ENCODE measurements at regions not wholly inside any gene's neighbourhood (a gene's known extent, or its start where the extent isn't known, plus 50 kb on each side); places are given as distances from the start of the nearest gene placed in this dataset.

GRCh38 chr3:101172516-101172915, 147.9 kb downstream of the IMPG2 start:
- no peak overlapping the region for H3K4me3 ChIP-seq (ENCODE audit: low read depth, low read length)
- no peak for TF ChIP-seq CTCF (IDR thresholded peaks at IDR 0.05; ENCODE audit: low read depth, low read length, missing control alignments)
- no peak for DNase-seq (ENCODE audit: low read depth)

GRCh38 chr3:101171681-101172191, 148.6 kb downstream of the IMPG2 start:
- TF ChIP-seq CTCF (IDR thresholded peaks at IDR 0.05; ENCODE audit: low read depth, low read length, missing control alignments), result no peak
- DNase-seq (ENCODE audit: low read depth), result no peak
- H3K4me3 ChIP-seq (ENCODE audit: low read depth, low read length), result no peak overlapping the region

- no peak for DNase-seq (ENCODE audit: low read depth)
- H3K4me3 ChIP-seq (ENCODE audit: low read depth, low read length), result no peak overlapping the region
- no peak for TF ChIP-seq CTCF (IDR thresholded peaks at IDR 0.05; ENCODE audit: low read depth, low read length, missing control alignments)
Observed at GRCh38 chr3:101170806-101171558, 149.4 kb downstream of the IMPG2 start.

DNA sequence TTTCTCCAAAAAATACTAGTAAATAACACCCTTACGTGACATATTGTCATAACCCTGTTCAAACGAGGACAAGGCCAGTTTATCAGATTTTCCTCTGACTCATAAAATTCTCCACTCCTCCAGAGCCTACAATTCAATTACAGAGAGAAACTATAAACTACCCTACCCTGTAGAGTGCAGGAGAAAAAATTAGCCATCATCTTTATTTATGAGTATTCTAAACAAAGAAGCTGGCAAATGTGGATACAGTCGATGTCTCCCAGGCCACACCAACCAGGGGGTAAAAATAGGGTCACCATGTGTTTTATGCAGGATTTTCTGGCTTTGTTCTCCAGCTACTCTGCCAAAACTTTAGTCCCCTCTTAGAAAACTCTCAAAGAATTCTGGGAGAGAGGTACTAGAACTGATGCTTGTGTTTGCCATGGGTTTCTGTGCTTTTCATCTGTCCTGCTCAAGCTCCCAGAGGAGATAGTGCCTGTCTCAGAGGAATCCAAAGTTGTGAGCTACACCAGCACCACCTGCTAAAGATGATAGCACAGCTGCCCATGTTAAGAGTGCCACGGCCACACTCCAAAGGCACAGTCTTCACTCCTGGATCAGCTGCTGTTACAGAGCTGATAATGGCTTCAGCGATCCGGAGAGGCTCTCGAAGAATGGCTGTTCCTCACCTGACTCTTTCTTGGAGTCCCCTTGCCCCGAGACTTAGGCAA, 150.2 kb downstream of the IMPG2 start:
- no peak for TF ChIP-seq CTCF (IDR thresholded peaks at IDR 0.05; ENCODE audit: low read depth, low read length, missing control alignments)
- H3K4me3 ChIP-seq (ENCODE audit: low read depth, low read length), result no peak overlapping the region
- no peak for DNase-seq (ENCODE audit: low read depth)

- DNase-seq (ENCODE audit: low read depth), result no peak
- no peak for TF ChIP-seq CTCF (IDR thresholded peaks at IDR 0.05; ENCODE audit: low read depth, low read length, missing control alignments)
Observed at GRCh38 chr3:101169516-101169915, 150.9 kb downstream of the IMPG2 start.

DNA sequence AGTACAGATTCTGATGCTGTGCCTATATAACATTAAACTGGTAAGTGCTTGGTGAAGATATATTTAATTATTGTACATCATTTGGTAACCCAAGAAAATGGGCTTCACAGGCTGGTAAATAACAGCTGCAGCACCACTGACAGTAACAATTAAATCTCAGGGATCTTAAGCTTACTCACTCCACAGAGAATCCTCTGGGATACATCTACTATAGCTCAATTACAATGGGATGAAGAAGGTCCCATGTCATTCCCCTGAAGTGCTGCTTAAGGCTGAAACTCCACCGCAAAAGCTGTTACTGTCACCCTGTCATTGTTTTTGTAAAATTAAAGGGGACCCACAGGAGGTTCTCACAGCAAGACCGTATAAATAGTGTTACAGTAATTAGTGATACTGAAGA, 153.0 kb downstream of the IMPG2 start:
- H3K4me3 ChIP-seq (ENCODE audit: low read depth, low read length), result no peak overlapping the region
- DNase-seq (ENCODE audit: low read depth), result no peak
- no peak for TF ChIP-seq CTCF (IDR thresholded peaks at IDR 0.05; ENCODE audit: low read depth, low read length, missing control alignments)

More at GRCh38 chr3:101169516-101169915, 150.9 kb downstream of the IMPG2 start:
- no peak overlapping the region for H3K4me3 ChIP-seq (ENCODE audit: low read depth, low read length)
